ENCODE measurements at regions not wholly inside any gene's neighbourhood (a gene's known extent, or its start where the extent isn't known, plus 50 kb on each side); places are given as distances from the start of the nearest gene placed in this dataset.
A peak's percentile ranks its signal among the peaks of the same experiment; 100 is the strongest.

DNA sequence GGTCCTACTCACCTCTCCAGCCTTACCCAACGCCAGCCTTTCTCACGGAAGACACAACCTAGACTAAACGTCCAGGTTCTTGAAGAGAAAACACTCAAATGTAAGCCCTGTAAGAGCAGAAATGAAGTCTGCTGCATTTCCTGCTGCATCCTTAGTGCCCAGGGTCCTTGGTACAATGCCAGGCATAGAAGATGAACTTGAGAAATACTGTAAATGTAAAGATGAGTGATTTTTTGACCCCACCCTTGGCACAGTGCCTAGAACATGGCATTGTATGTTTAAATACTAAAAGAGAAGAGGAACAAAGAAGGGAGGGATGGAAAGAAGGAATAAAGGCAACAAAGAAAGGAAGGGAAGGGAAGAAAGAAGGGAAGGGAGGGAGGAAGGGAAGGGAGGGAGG, 514.6 kb downstream of the MED13L start:
- no peak for DNase-seq

DNA sequence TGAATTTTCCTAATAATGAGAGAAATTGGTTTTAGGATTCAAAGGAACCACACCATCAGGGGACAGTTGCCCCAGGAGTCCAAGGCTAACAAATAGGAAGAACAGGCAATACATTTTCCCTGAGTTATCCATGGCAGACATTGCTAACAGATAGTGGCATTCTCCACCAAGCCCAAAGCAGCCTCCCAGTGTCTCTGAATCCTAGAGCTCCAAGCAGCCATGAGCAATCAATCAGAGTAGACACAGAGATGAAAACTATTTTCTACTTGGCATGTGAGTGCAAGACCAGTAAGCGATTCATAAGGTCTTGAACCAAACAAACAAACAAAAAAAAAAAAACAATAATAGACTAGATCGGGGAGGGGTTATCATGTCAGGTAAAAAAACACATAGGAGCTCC, 515.7 kb downstream of the MED13L start:
- no peak for DNase-seq

DNA sequence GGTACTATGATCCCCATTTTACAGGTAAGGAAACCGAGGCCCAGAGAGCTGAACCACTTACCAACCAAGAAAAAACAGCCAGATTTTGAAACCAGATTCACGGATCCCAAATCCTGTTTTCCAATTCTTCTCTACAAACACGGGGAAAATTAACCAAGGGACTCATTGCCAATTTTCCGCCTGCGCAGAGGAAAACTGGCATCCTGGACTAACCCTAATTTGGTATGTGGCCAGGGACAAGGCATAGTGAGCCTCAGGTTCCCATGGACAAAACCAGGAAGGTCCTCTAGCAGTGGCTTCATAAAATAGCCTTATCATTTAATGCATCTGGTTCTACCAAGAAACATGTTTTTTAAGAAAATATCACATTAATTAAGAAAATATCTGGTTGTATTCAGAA, 517.3 kb downstream of the MED13L start:
- no peak for DNase-seq

DNA sequence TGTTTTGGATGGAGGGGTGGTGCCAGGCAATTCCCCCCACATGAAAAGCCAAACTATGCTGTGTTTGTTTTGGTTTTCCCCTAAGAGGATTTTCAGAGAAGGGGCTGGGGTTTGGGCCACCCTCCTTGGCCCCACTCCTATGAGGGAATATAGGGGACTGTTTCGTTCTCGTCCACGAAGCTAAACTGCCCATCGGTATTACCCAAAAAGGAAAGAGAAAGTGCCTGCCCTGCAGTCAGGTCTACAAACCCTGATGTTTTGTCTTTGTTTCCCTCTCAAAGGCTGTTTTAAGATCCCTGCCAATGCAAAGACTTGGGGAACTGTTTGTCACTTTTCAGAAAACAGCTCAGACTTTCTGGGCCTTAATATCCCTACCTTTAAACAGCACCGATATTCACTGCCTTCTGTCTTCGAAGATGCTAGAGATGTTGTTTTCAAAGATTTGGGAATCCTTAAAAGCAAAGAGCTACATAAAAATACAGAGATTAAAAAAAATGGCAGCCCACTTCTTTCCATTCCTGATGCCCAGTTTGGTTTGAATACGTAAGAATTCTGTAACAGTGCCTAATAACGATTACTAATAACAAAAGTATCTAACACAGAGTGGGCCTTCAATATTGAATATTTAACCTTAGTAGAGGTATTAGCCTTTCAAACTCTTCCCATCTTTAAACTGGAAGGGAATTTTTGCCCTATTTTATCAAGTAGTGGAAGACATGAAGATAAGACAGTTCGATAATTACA, 518.4 kb downstream of the MED13L start:
- no peak for DNase-seq

DNA sequence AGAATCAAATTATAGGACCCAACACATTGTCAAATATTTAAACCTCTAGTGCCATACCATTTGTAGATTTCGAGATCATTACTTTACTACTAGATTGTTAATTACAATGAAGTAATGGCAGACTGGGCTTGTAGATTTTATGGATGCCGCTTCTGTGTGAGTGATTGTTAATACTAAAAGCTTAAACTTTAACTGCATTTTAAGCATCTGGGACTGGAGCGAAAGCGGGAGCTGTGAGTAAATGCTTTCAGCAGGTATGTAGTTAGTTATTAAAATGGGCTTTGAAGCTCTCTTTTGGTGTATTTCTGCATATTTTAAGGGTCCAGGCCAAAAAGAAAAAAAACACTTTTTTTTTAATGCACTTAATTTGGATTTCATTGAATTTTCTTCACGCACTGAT, 519.3 kb downstream of the MED13L start:
- DNase-seq, result no peak

DNA sequence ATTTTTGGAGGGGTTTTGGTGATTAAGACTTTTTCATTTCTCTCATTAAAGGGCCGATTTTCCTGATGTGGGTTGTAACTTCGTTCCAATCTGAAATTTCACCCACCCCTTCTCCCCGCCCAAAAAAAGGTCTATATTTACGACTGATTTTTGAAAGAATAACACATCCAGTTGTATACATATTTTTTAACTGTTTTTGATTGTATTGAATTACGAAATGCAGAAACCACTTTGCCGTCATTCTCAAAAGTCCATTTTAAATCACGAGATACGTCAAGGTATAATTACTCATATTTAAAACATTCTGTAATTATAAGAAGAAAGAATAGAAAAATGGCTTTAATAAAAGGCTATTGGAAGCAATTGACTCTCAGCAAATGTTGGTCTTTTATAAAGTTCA, 520.7 kb downstream of the MED13L start:
- no peak for DNase-seq

DNA sequence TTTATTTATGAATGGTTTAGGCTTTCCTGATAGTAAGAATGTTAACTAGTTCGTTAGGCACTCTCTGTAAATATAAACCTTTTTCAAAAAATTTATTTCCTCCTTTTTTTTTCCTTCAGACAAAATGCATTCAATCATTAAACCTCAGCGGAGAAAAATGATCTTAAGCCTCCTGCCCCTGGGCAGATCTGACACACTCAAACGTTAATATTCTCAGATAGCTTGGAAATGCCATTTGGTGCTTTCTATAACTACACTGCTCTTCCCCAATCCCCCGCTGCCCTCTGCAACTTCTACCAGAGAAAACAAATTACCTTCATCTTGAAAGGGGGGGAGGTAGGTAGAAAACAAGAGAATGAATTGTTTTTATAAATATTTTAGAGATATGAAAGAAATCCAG, 521.2 kb downstream of the MED13L start:
- DNase-seq, result no peak

DNA sequence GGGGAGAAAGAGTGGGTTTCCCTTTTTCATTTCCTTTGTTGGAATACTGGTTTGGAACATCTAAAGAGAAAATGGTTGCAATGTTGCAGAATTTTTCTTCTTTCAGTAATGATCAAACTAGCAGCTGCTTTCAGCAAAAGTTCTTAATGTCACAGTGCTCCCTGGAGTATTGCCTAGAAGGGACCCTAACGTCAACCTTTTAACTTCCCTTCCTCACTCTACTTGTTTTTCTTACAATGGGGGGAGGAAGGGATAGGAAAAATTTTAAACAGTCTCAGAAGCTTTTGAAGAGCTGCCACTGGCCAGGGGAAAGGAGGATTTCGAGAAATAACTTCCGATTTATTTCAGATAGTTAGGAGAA, 521.8 kb downstream of the MED13L start:
- no peak for DNase-seq

DNA sequence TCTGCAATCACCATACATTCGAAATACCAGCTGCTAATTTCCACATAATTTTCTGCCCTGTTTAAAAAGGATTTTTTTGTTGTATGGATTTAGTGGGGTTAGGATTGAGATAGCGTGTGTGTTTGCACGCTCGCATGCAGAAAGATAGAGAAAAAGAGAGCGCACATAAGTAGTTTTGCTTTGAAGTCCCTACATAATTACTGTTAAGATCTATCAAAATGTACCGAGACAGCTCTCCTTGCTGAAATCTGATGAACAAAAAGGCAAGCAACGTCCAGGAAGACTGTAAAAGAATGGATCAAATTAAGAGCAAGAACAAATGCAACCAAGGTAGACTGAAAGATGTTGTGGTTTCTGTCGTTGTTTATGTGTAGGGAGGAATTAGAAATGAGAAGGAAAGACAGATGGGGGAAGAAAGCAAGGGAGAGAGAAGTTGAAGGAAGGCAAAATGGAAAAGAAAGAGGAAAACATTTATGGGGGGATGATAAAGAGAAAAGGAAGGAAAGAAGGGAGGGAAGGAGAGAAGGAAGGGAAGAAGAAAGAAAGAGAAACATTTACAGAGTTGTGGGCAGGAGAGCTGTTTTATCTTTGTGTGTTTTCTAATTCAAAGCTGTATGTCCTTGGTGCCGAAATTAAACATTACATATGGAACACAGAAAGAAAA, 522.3 kb downstream of the MED13L start:
- DNase-seq, result no peak

DNA sequence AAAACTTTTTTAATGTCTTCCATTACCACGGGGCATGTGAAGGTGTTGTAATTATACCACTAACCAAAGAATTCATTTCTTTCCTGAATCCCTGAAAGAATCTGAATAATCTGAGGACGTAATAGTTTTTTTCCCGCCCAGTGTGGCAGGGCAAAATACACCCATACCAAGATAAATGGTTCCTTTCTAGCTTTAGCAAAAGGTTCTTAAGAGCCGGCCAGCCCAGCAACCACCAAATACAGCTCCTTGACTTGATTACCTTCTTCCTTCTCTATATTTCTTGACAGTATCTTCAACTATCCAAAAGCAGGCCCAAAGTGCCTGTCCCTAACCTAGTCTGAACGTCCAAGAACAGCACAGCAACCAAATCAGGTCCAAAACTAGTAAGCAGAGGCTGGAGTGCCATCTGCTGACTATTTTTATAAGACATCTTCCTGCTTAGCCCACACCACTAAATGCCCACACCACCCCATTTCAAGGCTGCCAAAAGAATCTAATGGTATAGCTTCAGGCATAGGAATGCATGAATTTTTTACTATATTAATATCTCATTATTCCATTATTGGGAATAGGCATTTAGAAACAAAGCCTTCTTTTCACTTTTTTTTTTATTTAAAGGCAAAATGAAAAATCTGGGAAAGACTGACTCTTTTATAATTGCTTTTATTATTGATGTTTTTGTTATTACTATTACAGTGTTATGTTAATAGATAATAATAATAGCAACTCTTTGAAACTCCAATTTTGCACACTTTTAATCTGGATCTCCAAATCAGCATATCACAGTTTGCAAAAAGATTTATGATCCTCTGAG, 524.4 kb downstream of the MED13L start:
- peak in 32 of 56 donors; percentile 0 to 42 (median 8) for DNase-seq

DNA sequence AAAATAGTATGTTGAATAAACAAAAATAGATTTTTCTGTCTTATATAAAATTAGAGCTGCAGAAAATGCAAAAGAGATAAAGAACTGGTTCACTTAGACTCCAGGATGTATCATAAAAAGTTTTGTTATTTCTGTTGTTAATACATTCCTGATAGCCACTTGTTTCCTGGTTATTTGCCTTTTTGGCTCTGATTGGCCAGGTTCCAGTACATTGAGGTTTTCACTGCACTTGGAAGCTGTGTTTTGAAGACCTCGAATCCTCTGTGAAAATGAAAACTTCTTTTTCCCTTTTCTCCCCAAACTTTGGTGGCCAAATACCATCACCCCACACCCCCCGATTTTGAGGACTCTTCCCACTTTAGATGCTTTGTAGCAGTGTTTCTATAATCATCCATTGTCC, 525.3 kb downstream of the MED13L start:
- DNase-seq, result no peak

DNA sequence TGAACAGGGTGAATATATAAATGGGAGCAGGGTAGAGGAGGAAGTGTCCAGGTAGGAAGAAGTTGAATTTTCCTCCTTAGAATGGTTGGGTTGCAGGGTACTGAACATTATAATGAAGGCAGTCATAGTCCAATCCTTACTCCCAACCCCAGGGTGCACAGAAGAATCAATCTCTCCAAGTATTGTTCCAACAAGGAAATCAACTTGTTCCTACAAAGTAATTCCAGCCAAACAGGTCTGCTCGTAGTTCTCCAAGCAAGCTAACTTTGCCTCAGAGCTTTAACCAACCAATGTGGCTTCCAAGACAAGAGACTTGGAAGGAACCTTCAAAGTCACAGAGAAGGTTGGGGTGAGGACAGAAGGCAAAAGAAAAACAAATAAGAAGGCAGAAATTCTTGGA, 527.2 kb downstream of the MED13L start:
- DNase-seq, result no peak

DNA sequence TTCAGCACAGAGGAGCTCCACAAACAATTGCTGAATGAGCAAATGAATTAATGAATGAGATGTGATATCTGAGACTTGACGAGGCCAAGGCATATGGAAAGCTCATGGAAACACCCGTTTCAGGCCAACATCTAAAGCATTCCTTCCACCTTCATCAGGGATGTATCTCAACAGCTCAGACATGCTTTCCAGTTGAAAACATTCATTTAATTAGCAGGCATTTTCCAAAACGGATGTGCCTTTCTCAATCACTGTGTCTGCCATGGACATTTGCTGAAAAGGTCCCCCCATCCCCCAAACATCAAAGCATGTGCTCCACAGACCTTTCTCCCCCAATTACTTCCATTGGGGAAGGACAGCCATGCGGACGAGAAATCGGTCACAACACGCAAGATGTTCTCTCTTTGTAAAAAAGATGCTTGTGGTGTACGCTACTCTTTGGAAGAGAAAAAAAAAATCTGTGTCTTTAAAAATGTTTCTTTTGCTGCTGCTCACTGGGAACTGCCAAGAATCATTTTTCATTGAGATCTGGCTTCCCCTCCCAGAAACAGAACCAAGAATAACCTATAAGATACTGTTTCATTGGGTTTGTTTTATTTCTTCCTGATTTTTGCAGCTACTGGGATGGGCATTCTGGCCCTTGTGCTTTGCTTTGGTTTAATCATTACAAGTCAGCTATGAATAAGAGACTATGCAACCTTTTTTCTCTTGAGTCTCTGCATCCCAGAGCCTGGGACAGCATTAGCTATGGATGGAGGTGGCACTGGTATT, 528.2 kb downstream of the MED13L start:
- no peak for DNase-seq

DNA sequence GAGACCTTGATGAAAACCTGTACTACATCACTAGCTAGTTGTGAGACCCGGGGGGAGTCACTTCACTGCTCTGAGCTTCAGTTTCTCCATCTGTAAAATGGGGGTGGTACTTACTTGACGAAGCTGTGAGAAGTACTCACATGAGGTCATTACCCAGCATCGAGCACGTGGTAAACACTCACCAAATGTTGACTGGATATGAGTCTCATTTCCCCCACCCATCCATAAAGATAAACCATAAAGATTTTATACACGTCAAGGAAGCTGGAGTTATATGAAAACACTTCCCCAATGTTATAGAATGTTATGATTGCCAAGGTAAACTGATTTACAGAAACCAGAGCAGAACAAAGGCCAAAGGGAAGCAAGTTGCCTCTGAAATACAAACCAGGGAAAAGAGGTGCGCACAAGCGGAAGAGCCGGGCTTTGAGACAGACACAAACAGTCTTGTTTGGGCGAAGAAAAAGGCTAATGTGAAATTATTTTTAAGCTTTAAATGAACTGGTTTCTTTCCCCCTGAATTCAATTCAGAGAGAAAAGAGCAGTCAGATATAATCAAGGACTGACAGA, 536.8 kb downstream of the MED13L start:
- no peak for DNase-seq

DNA sequence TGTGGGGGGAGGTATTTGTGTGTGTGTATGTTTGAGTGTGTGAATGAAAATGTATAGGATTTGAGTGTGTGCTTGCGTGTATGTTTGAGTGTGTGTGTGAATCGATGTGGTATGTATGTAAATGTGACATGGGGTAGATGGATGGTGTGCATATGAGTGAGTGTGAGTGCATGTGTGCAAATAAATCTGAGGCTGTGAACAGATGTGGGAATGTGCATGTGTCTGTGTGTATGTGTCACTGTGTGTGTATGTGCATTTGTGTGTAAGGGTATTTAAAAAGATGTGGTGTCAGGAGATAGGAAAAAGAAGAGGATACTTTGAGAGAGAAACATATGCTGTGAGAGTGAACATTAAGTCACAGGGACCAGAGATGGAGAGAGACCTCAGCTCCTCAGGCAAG, 539.6 kb downstream of the MED13L start:
- no peak for DNase-seq

DNA sequence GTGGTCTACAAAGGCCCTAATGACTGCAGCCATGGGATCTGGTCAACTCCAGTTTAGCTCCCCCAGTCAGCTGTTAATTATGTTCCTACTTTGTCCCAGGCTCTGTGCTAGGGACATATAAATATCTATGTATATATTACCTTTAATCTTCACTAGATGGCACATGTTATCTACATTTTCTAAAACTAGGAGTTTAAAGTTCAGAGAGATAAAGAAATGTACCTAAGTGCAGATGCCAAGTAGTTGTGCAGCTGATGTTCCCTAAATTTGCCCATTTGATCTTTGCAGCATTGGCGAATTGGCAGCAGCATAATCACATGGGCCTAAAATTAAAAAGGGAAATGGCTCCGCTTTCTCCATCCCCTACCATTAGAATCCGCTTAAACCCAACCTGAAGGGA, 541.1 kb downstream of the MED13L start:
- DNase-seq, result no peak

DNA sequence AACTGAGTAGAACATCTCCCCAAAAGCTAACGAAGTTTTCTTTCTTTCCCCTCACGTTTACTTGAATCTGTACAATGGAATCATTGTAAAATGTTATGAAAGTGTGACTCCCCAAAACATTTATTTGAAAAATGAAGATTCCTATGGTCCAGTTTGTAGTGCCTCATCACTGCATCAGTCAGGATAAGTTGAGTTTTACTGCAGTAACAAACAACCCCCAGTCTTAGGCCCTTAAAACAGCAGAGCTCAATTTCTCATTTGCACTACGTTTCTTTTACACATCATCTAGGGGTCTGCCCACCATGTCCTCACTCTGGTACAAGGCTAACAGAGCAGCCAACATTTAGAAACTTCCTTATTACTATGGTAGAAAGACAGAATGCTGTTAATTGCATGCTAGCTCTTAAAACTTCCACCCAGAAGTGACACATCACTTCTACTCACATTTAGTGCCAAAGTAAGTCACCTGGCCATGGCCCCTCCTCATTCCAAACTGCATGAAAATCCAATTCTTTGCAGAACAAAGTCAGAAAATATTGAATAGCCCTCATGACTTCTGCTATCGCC, 546.4 kb downstream of the MED13L start:
- no peak for DNase-seq

DNA sequence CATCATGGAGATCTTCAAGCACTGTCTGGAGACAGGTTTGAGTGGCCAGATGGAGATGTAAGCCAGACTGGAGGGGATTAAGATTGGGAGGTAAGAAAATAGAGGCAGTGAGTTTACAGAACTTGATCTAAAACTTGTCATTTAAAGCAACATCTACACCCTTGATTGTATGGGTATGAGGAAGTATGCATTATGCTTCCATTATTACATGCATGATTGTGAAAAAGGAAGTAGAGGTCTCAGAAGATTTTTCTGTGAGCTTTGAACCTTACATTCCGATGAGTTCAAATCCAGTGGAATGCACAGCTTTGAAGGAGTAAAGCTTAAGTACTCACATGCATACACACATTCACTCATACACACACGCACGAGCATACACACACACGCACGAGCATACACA, 550.8 kb downstream of the MED13L start:
- DNase-seq, result no peak

DNA sequence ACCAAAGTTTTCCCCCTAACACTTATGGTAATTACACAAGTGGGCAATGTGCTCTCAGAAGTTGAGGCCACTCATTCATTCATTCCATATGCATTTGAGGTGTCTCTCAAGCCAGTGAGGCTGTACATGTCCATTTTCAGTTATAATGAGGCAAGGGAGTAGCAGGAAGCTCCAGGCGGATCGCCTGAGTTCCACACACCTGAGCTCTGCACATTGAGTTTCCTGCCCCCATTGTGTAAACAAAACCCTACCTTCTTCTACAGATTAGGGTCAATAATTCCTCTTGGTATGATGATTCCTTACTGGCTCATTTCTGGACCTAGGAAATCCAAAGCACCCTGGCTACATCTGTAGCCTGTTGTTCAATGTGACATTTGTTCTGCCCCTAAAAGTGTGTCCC, 555.3 kb downstream of the MED13L start:
- no peak for DNase-seq

DNA sequence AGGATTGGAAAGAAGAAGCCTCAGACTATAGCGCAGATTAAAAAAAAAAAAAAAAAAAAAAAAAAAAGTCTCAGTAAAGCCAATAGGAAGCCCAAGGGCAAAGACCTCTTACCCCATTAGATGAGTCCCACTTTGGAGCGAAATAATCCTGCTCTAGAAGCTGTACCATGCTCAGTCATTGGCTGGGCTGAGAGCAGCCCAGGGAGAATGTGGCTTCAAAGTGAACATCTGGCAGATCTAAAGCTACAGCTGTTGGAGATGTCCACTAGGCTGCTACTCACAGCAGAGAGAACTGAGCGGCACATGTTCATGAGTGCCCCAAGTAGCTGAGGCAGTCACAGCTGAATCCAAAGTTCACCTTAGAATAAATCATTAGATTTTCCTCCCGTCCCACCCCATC, 560.9 kb downstream of the MED13L start:
- DNase-seq, result no peak

DNA sequence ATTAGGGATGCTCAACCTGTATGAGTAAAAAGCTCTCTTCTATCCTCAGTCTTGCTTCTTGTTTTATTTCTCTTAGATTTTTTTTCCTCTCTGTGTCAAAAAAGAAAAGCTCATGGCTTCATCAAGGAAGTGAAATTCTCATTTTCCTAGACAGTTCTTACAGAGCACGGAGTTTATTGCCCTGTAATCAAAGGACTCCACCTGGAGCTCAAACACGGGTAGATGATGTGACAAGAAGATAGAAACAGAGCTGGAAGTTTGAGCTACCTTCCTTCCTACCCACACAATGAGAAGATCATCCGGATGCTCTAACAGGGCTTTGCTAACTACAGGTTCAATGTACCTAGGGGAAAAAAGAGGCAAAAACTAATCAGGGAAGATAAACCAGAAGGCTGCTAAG, 564.8 kb downstream of the MED13L start:
- no peak for DNase-seq
